SK-N-SH treated with all-trans-retinoic acid at 6 μM for 48 hours (cell line): ENCODE measurements at regions not wholly inside any gene's neighbourhood (a gene's known extent, or its start where the extent isn't known, plus 50 kb on each side); places are given as distances from the start of the nearest gene placed in this dataset.

Experiments used
- ATAC-seq: fragments of 200-7000 bp; cut with Tn5 transposase; 3 replicates; pipeline ENCODE4 v1.9.1; 2020; ENCODE audit warnings: mild to moderate bottlenecking, moderate library complexity
- ARNTL ChIP-seq: fragments of 450-650 bp; formaldehyde crosslinking; IDR thresholded peaks from 2 replicates; pipeline ENCODE4 v1.5.0; 2020; ENCODE audit warnings: low read depth, mild to moderate bottlenecking, moderate library complexity, borderline replicate concordance
- BACH2 ChIP-seq: fragments of 250-450 bp; sonication (Bioruptor Pico); IDR thresholded peaks from 2 replicates; pipeline ENCODE4 v1.9.0; 2021; ENCODE audit warnings: mild to moderate bottlenecking, borderline replicate concordance
- CREB5 ChIP-seq: fragments of 250-450 bp; sonication (Bioruptor Pico); IDR thresholded peaks from 2 replicates; pipeline ENCODE4 v1.5.1; 2020; ENCODE audit warnings: low read depth, mild to moderate bottlenecking, moderate library complexity
- CSRNP3 ChIP-seq: fragments of 250-450 bp; sonication (Bioruptor Pico); IDR thresholded peaks from 2 replicates; pipeline ENCODE4 v1.5.1; 2021; ENCODE audit warnings: mild to moderate bottlenecking, moderate library complexity
- ESRRG ChIP-seq: fragments of 250-450 bp; sonication (Bioruptor Pico); IDR thresholded peaks from 2 replicates; pipeline ENCODE4 v1.6.1; 2021; ENCODE audit warnings: mild to moderate bottlenecking
- GLIS3 ChIP-seq: fragments of 250-450 bp; sonication (Bioruptor Pico); IDR thresholded peaks from 2 replicates; pipeline ENCODE4 v1.5.0; 2020; ENCODE audit warnings: mild to moderate bottlenecking, moderate library complexity
- ISL1 ChIP-seq: fragments of 250-450 bp; sonication (Bioruptor Pico); IDR thresholded peaks from 2 replicates; pipeline ENCODE4 v2.1.2; 2022; ENCODE audit warnings: mild to moderate bottlenecking, moderate library complexity
- OSR1 ChIP-seq: fragments of 250-450 bp; sonication (Bioruptor Pico); IDR thresholded peaks from 2 replicates; pipeline ENCODE4 v1.8.0; 2022; ENCODE audit warnings: moderate library complexity, mild to moderate bottlenecking, inconsistent platforms
- PATZ1 ChIP-seq: fragments of 250-450 bp; sonication (Bioruptor Pico); IDR thresholded peaks from 2 replicates; pipeline ENCODE4 v1.8.0; 2020; ENCODE audit warnings: mild to moderate bottlenecking, moderate library complexity, borderline replicate concordance
- POU6F1 ChIP-seq: fragments of 250-450 bp; sonication (Bioruptor Pico); IDR thresholded peaks from 2 replicates; pipeline ENCODE4 v1.8.0; 2021; ENCODE audit warnings: low read depth, mild to moderate bottlenecking, moderate library complexity, borderline replicate concordance
- PPARA ChIP-seq: fragments of 250-450 bp; sonication (Bioruptor Pico); IDR thresholded peaks from 2 replicates; pipeline ENCODE4 v1.5.0; 2020; ENCODE audit warnings: mild to moderate bottlenecking, borderline replicate concordance
- RARB ChIP-seq: fragments of 250-450 bp; sonication (Bioruptor Pico); IDR thresholded peaks from 2 replicates; pipeline ENCODE4 v1.8.0; 2021; ENCODE audit warnings: mild to moderate bottlenecking, moderate library complexity
- SNAI2 ChIP-seq: fragments of 250-450 bp; sonication (Bioruptor Pico); IDR thresholded peaks from 2 replicates; pipeline ENCODE4 v1.5.0; 2020; ENCODE audit warnings: mild to moderate bottlenecking, moderate library complexity
- TCF4 ChIP-seq: fragments of 250-450 bp; sonication (Bioruptor Pico); IDR thresholded peaks from 2 replicates; pipeline ENCODE4 v1.8.0; 2021; ENCODE audit warnings: mild to moderate bottlenecking, moderate library complexity, borderline replicate concordance
- TOX ChIP-seq: fragments of 250-450 bp; sonication (Bioruptor Pico); IDR thresholded peaks from 2 replicates; pipeline ENCODE4 v1.8.0; 2021; ENCODE audit warnings: mild to moderate bottlenecking, moderate library complexity, borderline replicate concordance
- ZC3H10 ChIP-seq: fragments of 250-450 bp; sonication (Bioruptor Pico); IDR thresholded peaks from 2 replicates; pipeline ENCODE4 v1.5.1; 2021; ENCODE audit warnings: mild to moderate bottlenecking, moderate library complexity
- ZFP3 ChIP-seq: fragments of 250-450 bp; sonication (Bioruptor Pico); IDR thresholded peaks from 2 replicates; pipeline ENCODE4 v1.5.0; 2020; ENCODE audit warnings: mild to moderate bottlenecking, moderate library complexity
- ZFP30 ChIP-seq: fragments of 450-650 bp; formaldehyde crosslinking; IDR thresholded peaks from 2 replicates; pipeline ENCODE4 v1.5.0; 2022; ENCODE audit warnings: mild to moderate bottlenecking, moderate library complexity
- ZNF565 ChIP-seq: fragments of 450-650 bp; formaldehyde crosslinking; conservative IDR thresholded peaks from 2 replicates; pipeline ENCODE4 v1.5.0; 2020; ENCODE audit warnings: low read depth, mild to moderate bottlenecking, moderate library complexity
- ZNF70 ChIP-seq: fragments of 450-650 bp; formaldehyde crosslinking; IDR thresholded peaks from 2 replicates; pipeline ENCODE4 v1.5.0; 2020; ENCODE audit warnings: mild to moderate bottlenecking, moderate library complexity
- ZNF8 ChIP-seq: fragments of 450-650 bp; formaldehyde crosslinking; IDR thresholded peaks from 2 replicates; pipeline ENCODE4 v1.5.0; 2020; ENCODE audit warnings: mild to moderate bottlenecking, moderate library complexity

GRCh38 chr6:3517350-3517749 lies 60.5 kb upstream of the SLC22A23 start:
- TF ChIP-seq RARB: no peak
- TF ChIP-seq ZC3H10 (CRISPR knock-in tag): no peak
- no peak for TF ChIP-seq ZNF8 (CRISPR knock-in tag)
- no peak for TF ChIP-seq OSR1
- TF ChIP-seq PATZ1 (CRISPR knock-in tag): no peak
- no peak for TF ChIP-seq POU6F1 (CRISPR knock-in tag)
- no peak for TF ChIP-seq PPARA (CRISPR knock-in tag)
- no peak for TF ChIP-seq ESRRG
- TF ChIP-seq SNAI2 (CRISPR knock-in tag): no peak
- no peak for TF ChIP-seq ISL1
- no peak for TF ChIP-seq ZFP3 (CRISPR knock-in tag)
- TF ChIP-seq ZNF565 (CRISPR knock-in tag): no peak
- TF ChIP-seq GLIS3 (CRISPR knock-in tag): no peak
- TF ChIP-seq ZNF70 (CRISPR knock-in tag): no peak
- no peak for TF ChIP-seq CSRNP3 (CRISPR knock-in tag)
- TF ChIP-seq TOX (CRISPR knock-in tag): no peak
- no peak for ATAC-seq

GRCh38 chr6:3516092-3516491 lies 59.2 kb upstream of the SLC22A23 start:
- ATAC-seq: no peak
- no peak for TF ChIP-seq ZFP3 (CRISPR knock-in tag)

- no peak for ATAC-seq
- TF ChIP-seq RARB: no peak
- TF ChIP-seq SNAI2 (CRISPR knock-in tag): no peak
- no peak for TF ChIP-seq ARNTL (CRISPR knock-in tag)
- TF ChIP-seq, all 23 proteins: peak for 0
These were observed 58.8 kb upstream of the SLC22A23 start for GRCh38 chr6:3515669-3516068.

GRCh38 chr6:3513416-3513815 lies 56.6 kb upstream of the SLC22A23 start:
- ATAC-seq: no peak
- TF ChIP-seq TCF4 (CRISPR knock-in tag) (no peak), GLIS3 (CRISPR knock-in tag) (no peak)

GRCh38 chr6:3512832-3513231 lies 56.0 kb upstream of the SLC22A23 start:
- ATAC-seq: no peak
- TF ChIP-seq PATZ1 (CRISPR knock-in tag) (no peak), ZC3H10 (CRISPR knock-in tag) (no peak), RARB (no peak)

GRCh38 chr6:3510617-3511016 lies 53.8 kb upstream of the SLC22A23 start:
- TF ChIP-seq ZNF8 (CRISPR knock-in tag): no peak
- no peak for TF ChIP-seq PATZ1 (CRISPR knock-in tag)
- no peak for TF ChIP-seq CREB5 (CRISPR knock-in tag)
- TF ChIP-seq BACH2 (CRISPR knock-in tag): no peak
- TF ChIP-seq ESRRG: no peak
- no peak for TF ChIP-seq ZFP3 (CRISPR knock-in tag)
- no peak for TF ChIP-seq SNAI2 (CRISPR knock-in tag)
- no peak for TF ChIP-seq ARNTL (CRISPR knock-in tag)
- no peak for TF ChIP-seq RARB
- no peak for TF ChIP-seq ZFP30 (CRISPR knock-in tag)
- no peak for TF ChIP-seq ZNF70 (CRISPR knock-in tag)
- TF ChIP-seq, all 23 proteins: peak for 0
- ATAC-seq: no peak
